ENCODE measurements at regions not wholly inside any gene's neighbourhood (a gene's known extent, or its start where the extent isn't known, plus 50 kb on each side); places are given as distances from the start of the nearest gene placed in this dataset.

GRCh38 chr9:121550041-121550440 is 50.4 kb upstream of the GGTA1 start:
- in situ Hi-C loops (cut with HindIII; ENCODE audit: low sequenced_read_pairs) = loop anchor here (10.0 kb wide), 1 partner anchor 145 kb away; no protein-coding TSS in a partner anchor
- TF ChIP-seq, protein P1, sequence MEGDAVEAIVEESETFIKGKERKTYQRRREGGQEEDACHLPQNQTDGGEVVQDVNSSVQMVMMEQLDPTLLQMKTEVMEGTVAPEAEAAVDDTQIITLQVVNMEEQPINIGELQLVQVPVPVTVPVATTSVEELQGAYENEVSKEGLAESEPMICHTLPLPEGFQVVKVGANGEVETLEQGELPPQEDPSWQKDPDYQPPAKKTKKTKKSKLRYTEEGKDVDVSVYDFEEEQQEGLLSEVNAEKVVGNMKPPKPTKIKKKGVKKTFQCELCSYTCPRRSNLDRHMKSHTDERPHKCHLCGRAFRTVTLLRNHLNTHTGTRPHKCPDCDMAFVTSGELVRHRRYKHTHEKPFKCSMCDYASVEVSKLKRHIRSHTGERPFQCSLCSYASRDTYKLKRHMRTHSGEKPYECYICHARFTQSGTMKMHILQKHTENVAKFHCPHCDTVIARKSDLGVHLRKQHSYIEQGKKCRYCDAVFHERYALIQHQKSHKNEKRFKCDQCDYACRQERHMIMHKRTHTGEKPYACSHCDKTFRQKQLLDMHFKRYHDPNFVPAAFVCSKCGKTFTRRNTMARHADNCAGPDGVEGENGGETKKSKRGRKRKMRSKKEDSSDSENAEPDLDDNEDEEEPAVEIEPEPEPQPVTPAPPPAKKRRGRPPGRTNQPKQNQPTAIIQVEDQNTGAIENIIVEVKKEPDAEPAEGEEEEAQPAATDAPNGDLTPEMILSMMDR (IDR thresholded peaks at IDR 0.05; ENCODE audit: low read depth, low read length) = no peak
- no peak for DNase-seq (ENCODE audit: low read depth, low spot score)
- no peak overlapping the region for H3K4me3 ChIP-seq (ENCODE audit: low read depth, low read length)

DNA sequence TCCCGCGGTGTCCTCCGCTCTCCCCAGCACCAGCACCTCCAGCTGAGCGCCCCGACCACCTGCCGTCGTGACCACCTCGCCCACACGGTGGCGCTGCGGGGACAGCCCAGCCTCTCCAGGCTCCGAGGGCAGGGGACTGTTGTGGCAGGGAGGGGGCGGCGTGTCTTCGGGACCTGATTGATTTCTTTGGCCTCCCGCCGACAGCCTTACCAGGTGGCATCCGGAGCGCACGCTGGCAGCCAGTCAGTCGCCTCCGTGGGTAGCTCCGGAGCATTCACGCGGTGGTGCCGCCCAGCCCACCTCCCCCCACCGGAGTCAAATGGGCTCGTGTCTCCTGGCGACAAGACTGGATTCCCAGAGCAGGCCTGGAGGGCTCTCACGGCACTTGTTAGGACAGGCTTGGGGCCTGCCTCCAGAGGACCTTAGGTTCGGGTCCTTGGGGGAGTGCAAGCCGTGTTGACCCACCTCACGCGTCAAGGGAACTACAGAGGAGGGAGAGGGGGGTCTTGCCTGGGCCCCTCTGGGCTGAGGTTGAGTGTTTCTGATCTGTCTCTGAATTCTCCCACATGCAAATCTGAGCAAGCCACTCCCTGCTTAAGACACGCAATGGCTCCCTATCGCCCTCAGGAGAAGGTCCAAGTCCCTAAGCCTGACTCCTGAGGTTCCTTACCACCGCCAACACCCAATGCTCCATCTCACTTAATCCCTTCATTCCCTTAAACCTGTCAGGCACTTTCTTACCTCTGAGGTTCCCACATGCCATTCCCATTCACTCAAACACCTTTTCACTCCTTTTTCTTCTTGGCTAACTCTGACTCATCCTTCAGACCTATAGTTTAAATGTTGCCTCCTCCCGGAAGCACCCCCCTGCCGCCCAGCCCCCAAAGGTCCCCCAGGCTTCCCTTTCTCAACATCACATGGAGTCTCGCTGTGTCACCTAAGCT is 51.2 kb upstream of the GGTA1 start:
- DNase-seq (ENCODE audit: low read depth, low spot score) = peak; percentile 55
- in situ Hi-C loops (cut with HindIII; ENCODE audit: low sequenced_read_pairs) = loop anchor here (10.0 kb wide), 1 partner anchor 144 kb away; no protein-coding TSS in a partner anchor
- TF ChIP-seq, protein P1 (IDR thresholded peaks at IDR 0.05; ENCODE audit: low read depth, low read length) = peak; percentile 86
- peak overlapping the region; percentile 18 for H3K4me3 ChIP-seq (ENCODE audit: low read depth, low read length)

DNA sequence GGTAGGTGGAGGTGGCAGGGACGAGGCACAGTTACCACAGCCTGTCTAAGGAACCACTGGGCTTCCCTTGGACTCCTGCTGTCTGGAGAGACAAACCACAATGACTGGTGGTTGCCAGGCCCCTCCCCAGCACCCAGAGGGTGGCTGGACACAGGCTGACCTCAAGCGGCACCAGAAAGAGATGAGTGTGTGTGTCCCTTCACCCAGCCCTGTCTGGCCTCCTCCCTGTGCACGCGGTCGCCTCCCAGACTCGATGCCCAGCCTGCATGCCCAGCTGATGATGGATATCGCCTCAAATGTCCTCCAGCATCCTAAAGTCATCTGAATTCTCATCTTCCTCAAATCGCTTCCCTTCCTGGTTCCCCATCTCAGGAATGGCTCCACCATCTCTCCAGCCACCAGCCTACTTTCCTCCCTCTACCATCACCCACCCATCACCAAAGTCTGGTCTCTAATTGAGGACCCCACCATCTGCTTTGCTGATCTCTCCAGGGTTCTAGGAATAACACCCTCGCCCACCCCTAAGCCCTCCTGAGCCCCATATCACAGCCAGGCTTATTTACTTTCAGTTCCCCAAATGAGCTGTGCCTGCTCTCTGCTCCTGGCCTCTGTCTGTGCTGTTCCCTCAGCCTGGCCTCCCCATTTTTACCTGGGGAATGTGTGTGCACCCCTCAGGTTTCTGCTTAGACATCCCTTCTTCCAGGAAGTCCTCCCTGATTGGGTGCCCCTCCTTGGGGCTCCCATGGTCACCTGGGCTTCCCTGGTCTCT is 52.5 kb upstream of the GGTA1 start:
- no peak overlapping the region for H3K4me3 ChIP-seq (ENCODE audit: low read depth, low read length)
- TF ChIP-seq, protein P1 (IDR thresholded peaks at IDR 0.05; ENCODE audit: low read depth, low read length) = no peak
- in situ Hi-C loops (cut with HindIII; ENCODE audit: low sequenced_read_pairs) = loop anchor here (10.0 kb wide), 1 partner anchor 143 kb away; no protein-coding TSS in a partner anchor
- no peak for DNase-seq (ENCODE audit: low read depth, low spot score)

DNA sequence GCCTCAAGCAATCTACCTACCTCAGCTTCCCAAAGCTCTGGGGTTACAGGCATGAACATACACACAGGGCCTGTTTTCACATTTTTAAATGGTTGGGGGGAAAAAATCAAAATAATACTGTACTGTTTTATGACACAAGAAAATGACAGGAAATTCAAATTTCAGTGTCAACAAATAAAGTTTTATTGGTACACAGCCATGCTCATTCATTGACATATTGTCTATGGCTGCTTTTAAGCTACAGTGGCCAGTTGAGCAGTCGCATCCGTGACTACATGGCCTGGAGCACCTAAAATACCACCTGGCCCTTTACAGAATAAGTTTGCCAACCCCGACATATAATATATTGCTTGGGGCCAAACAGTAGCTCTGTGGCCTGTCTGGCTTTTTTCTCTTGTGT is 56.4 kb upstream of the GGTA1 start:
- DNase-seq (ENCODE audit: low read depth, low spot score) = no peak
- in situ Hi-C loops (cut with HindIII; ENCODE audit: low sequenced_read_pairs) = loop anchor here (10.0 kb wide), 1 partner anchor 139 kb away; no protein-coding TSS in a partner anchor
- TF ChIP-seq, protein P1 (IDR thresholded peaks at IDR 0.05; ENCODE audit: low read depth, low read length) = no peak

DNA sequence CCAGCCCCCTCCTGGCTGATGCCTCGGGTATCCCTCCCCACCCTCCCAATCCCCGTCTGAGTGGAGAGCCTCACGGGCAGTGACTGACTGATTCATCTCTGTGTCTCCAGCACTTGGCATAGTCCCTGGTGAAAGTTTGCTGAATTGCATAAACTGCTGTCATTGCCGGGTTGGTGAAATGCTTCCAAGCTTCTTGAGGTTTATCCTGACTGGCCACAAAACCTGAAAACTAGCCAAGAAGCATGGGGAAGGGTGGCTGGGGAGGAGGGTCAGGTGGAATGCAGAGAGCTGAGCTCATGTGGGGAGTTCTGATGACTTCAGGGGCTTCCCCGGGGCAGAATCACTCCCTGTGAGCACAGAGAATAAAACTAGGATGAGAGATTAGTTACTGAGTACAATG is 56.9 kb upstream of the GGTA1 start:
- TF ChIP-seq, protein P1 (IDR thresholded peaks at IDR 0.05; ENCODE audit: low read depth, low read length) = no peak
- in situ Hi-C loops (cut with HindIII; ENCODE audit: low sequenced_read_pairs) = loop anchor here (10.0 kb wide), 1 partner anchor 138 kb away; no protein-coding TSS in a partner anchor
- H3K4me3 ChIP-seq (ENCODE audit: low read depth, low read length) = no peak overlapping the region
- peak; percentile 97 for DNase-seq (ENCODE audit: low read depth, low spot score)

More for the DNA sequence above, 56.4 kb upstream of the GGTA1 start:
- no peak overlapping the region for H3K4me3 ChIP-seq (ENCODE audit: low read depth, low read length)
